ENCODE measurements at regions not wholly inside any gene's neighbourhood (a gene's known extent, or its start where the extent isn't known, plus 50 kb on each side); places are given as distances from the start of the nearest gene placed in this dataset.

- H3K27ac ChIP-seq (ENCODE audit: low read length): no peak overlapping the region
- H2AFZ ChIP-seq (ENCODE audit: low read depth, low read length): no peak overlapping the region
- 0 out of 2 replicates have a peak, but pooled peaks cover 3% of the 10 kb centered on the region for H3K27me3 ChIP-seq (ENCODE audit: low read depth, low read length)
- no peak overlapping the region for H3K9ac ChIP-seq (ENCODE audit: low read length)
- H3K36me3 ChIP-seq (replicated peaks; ENCODE audit: low read depth, low read length): no peaks in the 10 kb centered on the region
- H3K4me2 ChIP-seq (ENCODE audit: low read length): no peak overlapping the region
- H3K4me3 ChIP-seq (ENCODE audit: low read length): no peak overlapping the region
- no peaks in the 10 kb centered on the region for H4K20me1 ChIP-seq (ENCODE audit: insufficient read depth, low read length)
- H3K79me2 ChIP-seq (ENCODE audit: low read length): no peaks in the 10 kb centered on the region
- no peak for TF ChIP-seq CTCF (IDR thresholded peaks at IDR 0.05; ENCODE audit: low read depth, low read length)
- TF ChIP-seq EZH2phosphoT487 (IDR thresholded peaks at IDR 0.05; ENCODE audit: low read depth): no peak
- H3K9me3 ChIP-seq (ENCODE audit: insufficient read depth, low read length): no peaks in the 10 kb centered on the region
- H3K4me1 ChIP-seq (ENCODE audit: low read length): peaks cover 16% of the 10 kb centered on the region
Observed at GRCh38 chr7:94135180-94135579, 131.0 kb upstream of the BET1 start.

- H3K9me3 ChIP-seq (ENCODE audit: insufficient read depth, low read length): no peaks in the 10 kb centered on the region
- H2AFZ ChIP-seq (ENCODE audit: low read depth, low read length): no peak overlapping the region
- TF ChIP-seq EZH2phosphoT487 (IDR thresholded peaks at IDR 0.05; ENCODE audit: low read depth) (no peak), CTCF (IDR thresholded peaks at IDR 0.05; ENCODE audit: low read depth, low read length) (no peak)
- H3K4me1 ChIP-seq (ENCODE audit: low read length): no peaks in the 10 kb centered on the region
- H3K4me2 ChIP-seq (ENCODE audit: low read length): no peak overlapping the region
- no peaks in the 10 kb centered on the region for H3K79me2 ChIP-seq (ENCODE audit: low read length)
- peaks cover 7% of the 10 kb centered on the region; the same call in 1 of the 2 replicates for H3K27me3 ChIP-seq (ENCODE audit: low read depth, low read length)
- no peaks in the 10 kb centered on the region for H3K36me3 ChIP-seq (replicated peaks; ENCODE audit: low read depth, low read length)
- no peaks in the 10 kb centered on the region for H4K20me1 ChIP-seq (ENCODE audit: insufficient read depth, low read length)
- no peak overlapping the region for H3K9ac ChIP-seq (ENCODE audit: low read length)
- H3K4me3 ChIP-seq (ENCODE audit: low read length): no peak overlapping the region
- H3K27ac ChIP-seq (ENCODE audit: low read length): no peak overlapping the region
Observed at GRCh38 chr7:94142281-94142680, 138.1 kb upstream of the BET1 start.

GRCh38 chr7:94145602-94146001 lies 141.4 kb upstream of the BET1 start:
- no peak overlapping the region for H2AFZ ChIP-seq (ENCODE audit: low read depth, low read length)
- H3K27ac ChIP-seq (ENCODE audit: low read length): no peak overlapping the region
- TF ChIP-seq CTCF (IDR thresholded peaks at IDR 0.05; ENCODE audit: low read depth, low read length) (no peak), EZH2phosphoT487 (IDR thresholded peaks at IDR 0.05; ENCODE audit: low read depth) (no peak)

GRCh38 chr7:94146408-94146807 lies 142.3 kb upstream of the BET1 start:
- Histone ChIP-seq H3K9ac (ENCODE audit: low read length) (no peak overlapping the region), H3K27me3 (ENCODE audit: low read depth, low read length) (peaks cover 7% of the 10 kb centered on the region; the same call in 1 of the 2 replicates), H3K27ac (ENCODE audit: low read length) (no peak overlapping the region), H3K9me3 (ENCODE audit: insufficient read depth, low read length) (no peaks in the 10 kb centered on the region), H3K4me1 (ENCODE audit: low read length) (no peaks in the 10 kb centered on the region), H4K20me1 (ENCODE audit: insufficient read depth, low read length) (no peaks in the 10 kb centered on the region), H3K36me3 (replicated peaks; ENCODE audit: low read depth, low read length) (no peaks in the 10 kb centered on the region), H3K4me2 (ENCODE audit: low read length) (no peak overlapping the region), H3K79me2 (ENCODE audit: low read length) (no peaks in the 10 kb centered on the region), H3K4me3 (ENCODE audit: low read length) (no peak overlapping the region), H2AFZ (ENCODE audit: low read depth, low read length) (no peak overlapping the region)
- TF ChIP-seq EZH2phosphoT487 (IDR thresholded peaks at IDR 0.05; ENCODE audit: low read depth): no peak
- TF ChIP-seq CTCF (IDR thresholded peaks at IDR 0.05; ENCODE audit: low read depth, low read length): no peak

More at GRCh38 chr7:94145602-94146001, 141.4 kb upstream of the BET1 start:
- H3K9ac ChIP-seq (ENCODE audit: low read length): no peak overlapping the region
- H4K20me1 ChIP-seq (ENCODE audit: insufficient read depth, low read length): no peaks in the 10 kb centered on the region
- peaks cover 7% of the 10 kb centered on the region; the same call in 1 of the 2 replicates for H3K27me3 ChIP-seq (ENCODE audit: low read depth, low read length)
- H3K79me2 ChIP-seq (ENCODE audit: low read length): no peaks in the 10 kb centered on the region
- H3K4me2 ChIP-seq (ENCODE audit: low read length): no peak overlapping the region
- H3K4me1 ChIP-seq (ENCODE audit: low read length): no peaks in the 10 kb centered on the region
- no peaks in the 10 kb centered on the region for H3K36me3 ChIP-seq (replicated peaks; ENCODE audit: low read depth, low read length)
- H3K4me3 ChIP-seq (ENCODE audit: low read length): no peak overlapping the region
- no peaks in the 10 kb centered on the region for H3K9me3 ChIP-seq (ENCODE audit: insufficient read depth, low read length)

Measured in OCI-LY3 (cell line).